GM20000 (cell line): ENCODE measurements at regions not wholly inside any gene's neighbourhood (a gene's known extent, or its start where the extent isn't known, plus 50 kb on each side); places are given as distances from the start of the nearest gene placed in this dataset.

ENCODE experiments used
- DNase-seq: peaks from one replicate; pipeline ENCODE4 v3.0.0; 2012; ENCODE audit warnings: low spot score
- CTCF ChIP-seq: IDR thresholded peaks from 2 replicates; pipeline ENCODE4 v1.5.1; 2012; ENCODE audit warnings: mild to moderate bottlenecking, control low read depth; ENCODE audit errors: extremely low read depth, missing control alignments

- no peak for DNase-seq
- TF ChIP-seq CTCF, result no peak
These were observed 215.9 kb downstream of the SOX11 start for GRCh38 chr2:5908071-5908470.

GRCh38 chr2:5911718-5912117 lies 219.5 kb downstream of the SOX11 start:
- TF ChIP-seq CTCF, result no peak
- no peak for DNase-seq

GRCh38 chr2:5913711-5914395 lies 221.7 kb downstream of the SOX11 start:
- TF ChIP-seq CTCF, result no peak
- no peak for DNase-seq

- no peak for DNase-seq
- no peak for TF ChIP-seq CTCF
These were observed 222.8 kb downstream of the SOX11 start for GRCh38 chr2:5914811-5915611.

- peak; percentile 10 for DNase-seq
- peak; percentile 23 for TF ChIP-seq CTCF
These were observed 223.7 kb downstream of the SOX11 start for GRCh38 chr2:5915881-5916310.

GRCh38 chr2:5921081-5921642 lies 229.0 kb downstream of the SOX11 start:
- no peak for DNase-seq
- TF ChIP-seq CTCF, result no peak
